ENCODE measurements at regions not wholly inside any gene's neighbourhood (a gene's known extent, or its start where the extent isn't known, plus 50 kb on each side); places are given as distances from the start of the nearest gene placed in this dataset.

DNA sequence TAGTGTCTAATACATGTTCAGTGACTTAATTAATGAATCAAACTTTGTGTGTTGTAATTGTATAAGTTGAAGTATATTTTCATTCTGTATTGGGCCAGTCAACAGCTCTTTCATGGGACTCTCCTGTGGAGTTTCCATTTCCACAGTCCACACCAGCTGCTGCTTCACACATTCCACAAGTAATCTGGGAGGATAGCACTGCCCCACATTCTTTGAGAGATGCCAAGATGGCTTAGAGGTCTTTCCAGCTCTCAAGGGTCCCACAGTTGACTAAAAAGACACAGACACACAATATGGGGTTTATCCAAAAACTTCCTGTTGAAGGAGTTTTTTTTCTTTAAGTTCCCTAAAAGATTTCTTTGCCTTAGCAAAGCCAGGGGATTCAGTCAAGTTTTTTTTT, 408.3 kb downstream of the AACS start:
- Histone ChIP-seq H3K9me3 (ENCODE audit: control extremely low read depth in 1 of 3, control insufficient read depth in 2 of 3, insufficient read depth in 1 of 3, low read length in 2 of 3) (peaks cover 0 to 6% (median 0%) of the 10 kb centered on the region in 3 donors), H4K20me1 (ENCODE audit: control insufficient read depth, insufficient read depth, low read length, poor library complexity, severe bottlenecking) (no peaks in the 10 kb centered on the region), H3K4me3 (ENCODE audit: control extremely low read depth in 1 of 5, extremely low read depth in 1 of 5, insufficient read depth in 1 of 5, low read depth in 2 of 5, low read length in 4 of 5) (no peak overlapping the region), H3K27me3 (replicated peaks in 1 of 4; ENCODE audit: control extremely low read depth in 1 of 4, control insufficient read depth in 3 of 4, insufficient read depth in 4 of 4, low read length in 3 of 4) (peaks cover 0 to 10% (median 0%) of the 10 kb centered on the region in 4 experiments), H2AFZ (ENCODE audit: insufficient read depth, low read depth, low read length, poor library complexity, severe bottlenecking) (no peak overlapping the region), H3K9ac (ENCODE audit: low read length) (no peak overlapping the region), H3K79me2 (ENCODE audit: control insufficient read depth, insufficient read depth, low read length) (no peaks in the 10 kb centered on the region), H3K4me2 (replicated peaks; ENCODE audit: low read depth, low read length, poor library complexity, severe bottlenecking) (no peak overlapping the region), H3K27ac (ENCODE audit: low read length in 2 of 2) (no peak overlapping the region), H3K36me3 (replicated peaks in 1 of 2; ENCODE audit: control extremely low read depth in 1 of 2, control insufficient read depth in 1 of 2, extremely low read depth in 1 of 2, insufficient read depth in 2 of 2, low read length in 1 of 2) (no peaks in the 10 kb centered on the region), H3K4me1 (ENCODE audit: control insufficient read depth in 2 of 2, insufficient read depth in 2 of 2, low read length in 2 of 2) (no peaks in the 10 kb centered on the region)
- Mint-ChIP-seq H3K27ac (no peak overlapping the region), H3K4me3 (no peak overlapping the region), H3K9me3 (ENCODE audit: insufficient read depth) (no peaks in the 10 kb centered on the region), H3K27me3 (peaks cover 6% of the 10 kb centered on the region), H3K4me1 (no peaks in the 10 kb centered on the region)
- POLR2A ChIA-PET = no interaction called here
- CTCF ChIA-PET = no interaction called here
- DNase-seq (no peak), ATAC-seq (ENCODE audit: low read depth) (no peak)
- intact Hi-C loops (cut with micrococcal nuclease) = no loop called here
- TF ChIP-seq EZH2 (IDR thresholded peaks at IDR 0.05; ENCODE audit: borderline replicate concordance, insufficient read depth, low read depth, low read length, poor library complexity, severe bottlenecking) = no peak
- TF ChIP-seq, protein P1, sequence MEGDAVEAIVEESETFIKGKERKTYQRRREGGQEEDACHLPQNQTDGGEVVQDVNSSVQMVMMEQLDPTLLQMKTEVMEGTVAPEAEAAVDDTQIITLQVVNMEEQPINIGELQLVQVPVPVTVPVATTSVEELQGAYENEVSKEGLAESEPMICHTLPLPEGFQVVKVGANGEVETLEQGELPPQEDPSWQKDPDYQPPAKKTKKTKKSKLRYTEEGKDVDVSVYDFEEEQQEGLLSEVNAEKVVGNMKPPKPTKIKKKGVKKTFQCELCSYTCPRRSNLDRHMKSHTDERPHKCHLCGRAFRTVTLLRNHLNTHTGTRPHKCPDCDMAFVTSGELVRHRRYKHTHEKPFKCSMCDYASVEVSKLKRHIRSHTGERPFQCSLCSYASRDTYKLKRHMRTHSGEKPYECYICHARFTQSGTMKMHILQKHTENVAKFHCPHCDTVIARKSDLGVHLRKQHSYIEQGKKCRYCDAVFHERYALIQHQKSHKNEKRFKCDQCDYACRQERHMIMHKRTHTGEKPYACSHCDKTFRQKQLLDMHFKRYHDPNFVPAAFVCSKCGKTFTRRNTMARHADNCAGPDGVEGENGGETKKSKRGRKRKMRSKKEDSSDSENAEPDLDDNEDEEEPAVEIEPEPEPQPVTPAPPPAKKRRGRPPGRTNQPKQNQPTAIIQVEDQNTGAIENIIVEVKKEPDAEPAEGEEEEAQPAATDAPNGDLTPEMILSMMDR (IDR thresholded peaks at IDR 0.05) = no peak

DNA sequence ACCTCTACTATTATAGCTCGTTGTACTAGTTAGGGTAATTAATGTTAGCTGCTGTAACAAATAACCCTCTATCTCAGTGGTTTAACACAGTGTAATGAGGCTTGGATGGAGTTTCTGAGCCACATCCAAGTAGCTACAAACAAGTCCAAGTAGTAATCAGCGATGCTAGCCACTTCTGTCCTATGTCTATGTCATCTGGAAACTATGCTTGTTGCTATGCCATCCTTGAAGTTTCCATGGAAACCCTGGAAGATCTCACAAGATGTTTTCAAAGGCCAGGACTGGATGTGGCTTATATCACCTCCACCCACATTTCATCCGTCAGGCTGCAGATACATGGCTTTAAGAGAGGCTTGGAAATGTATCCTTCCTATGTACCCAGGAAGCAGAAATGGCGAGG, 422.1 kb downstream of the AACS start:
- no peaks in the 10 kb centered on the region for H4K20me1 ChIP-seq (ENCODE audit: control insufficient read depth, insufficient read depth, low read length, poor library complexity, severe bottlenecking)
- no peaks in the 10 kb centered on the region for H3K79me2 ChIP-seq (ENCODE audit: control insufficient read depth, insufficient read depth, low read length)
- no peak overlapping the region for H3K27ac ChIP-seq (ENCODE audit: low read length in 2 of 2)
- H3K4me1 ChIP-seq (ENCODE audit: control insufficient read depth in 2 of 2, insufficient read depth in 2 of 2, low read length in 2 of 2) = no peaks in the 10 kb centered on the region
- H3K4me3 Mint-ChIP-seq = no peak overlapping the region
- H3K4me1 Mint-ChIP-seq = no peaks in the 10 kb centered on the region
- H3K9ac ChIP-seq (ENCODE audit: low read length) = no peak overlapping the region
- no peaks in the 10 kb centered on the region for H3K36me3 ChIP-seq (replicated peaks in 1 of 2; ENCODE audit: control extremely low read depth in 1 of 2, control insufficient read depth in 1 of 2, extremely low read depth in 1 of 2, insufficient read depth in 2 of 2, low read length in 1 of 2)
- CTCF ChIA-PET = no interaction called here
- H3K27ac Mint-ChIP-seq = no peak overlapping the region
- no peak for DNase-seq
- H2AFZ ChIP-seq (ENCODE audit: insufficient read depth, low read depth, low read length, poor library complexity, severe bottlenecking) = no peak overlapping the region
- H3K9me3 ChIP-seq (ENCODE audit: control extremely low read depth in 1 of 3, control insufficient read depth in 2 of 3, insufficient read depth in 1 of 3, low read length in 2 of 3) = no peaks in the 10 kb centered on the region
- no peak for ATAC-seq (ENCODE audit: low read depth)
- WGBS (ENCODE audit: insufficient coverage) = 93% methylated on average over 3 of the region's 4 CpGs
- TF ChIP-seq, protein P1 (IDR thresholded peaks at IDR 0.05) = no peak
- no peak for TF ChIP-seq EZH2 (IDR thresholded peaks at IDR 0.05; ENCODE audit: borderline replicate concordance, insufficient read depth, low read depth, low read length, poor library complexity, severe bottlenecking)
- no peak overlapping the region for H3K4me2 ChIP-seq (replicated peaks; ENCODE audit: low read depth, low read length, poor library complexity, severe bottlenecking)
- no peaks in the 10 kb centered on the region for H3K27me3 ChIP-seq (replicated peaks in 1 of 4; ENCODE audit: control extremely low read depth in 1 of 4, control insufficient read depth in 3 of 4, insufficient read depth in 4 of 4, low read length in 3 of 4)
- intact Hi-C loops (cut with micrococcal nuclease) = no loop called here
- H3K4me3 ChIP-seq (ENCODE audit: control extremely low read depth in 1 of 5, extremely low read depth in 1 of 5, insufficient read depth in 1 of 5, low read depth in 2 of 5, low read length in 4 of 5) = no peak overlapping the region
- H3K27me3 Mint-ChIP-seq = no peaks in the 10 kb centered on the region
- POLR2A ChIA-PET = no interaction called here
- peaks cover 4% of the 10 kb centered on the region for H3K9me3 Mint-ChIP-seq (ENCODE audit: insufficient read depth)

Data from B cell (primary cell).